Mucosa of descending colon (tissue), 3 donors: ENCODE measurements at regions not wholly inside any gene's neighbourhood (a gene's known extent, or its start where the extent isn't known, plus 50 kb on each side); places are given as distances from the start of the nearest gene placed in this dataset.
A peak's percentile ranks its signal among the peaks of the same experiment; 100 is the strongest.

Experiments
- ATAC-seq: fragments of 200-7000 bp; cut with Tn5 transposase; one replicate; pipeline ENCODE4 v1.9.1; 2020; ENCODE audit warnings: mild to moderate bottlenecking, moderate library complexity
- DNase-seq, 3 donors: peaks; one replicate each; pipeline ENCODE4 v3.0.0-alpha.2; 2020
- H3K36me3 ChIP-seq: fragments of 200-600 bp; one replicate; pipeline ENCODE4 v1.8.0; 2021; ENCODE audit warnings: low read depth, mild to moderate bottlenecking
- H3K4me1 ChIP-seq: fragments of 200-600 bp; one replicate; pipeline ENCODE4 v1.8.0; 2021; ENCODE audit warnings: low read depth, mild to moderate bottlenecking
- H3K4me3 ChIP-seq: fragments of 200-600 bp; one replicate; pipeline ENCODE4 v1.8.0; 2021; ENCODE audit warnings: mild to moderate bottlenecking
- H3K9me3 ChIP-seq: fragments of 200-600 bp; one replicate; pipeline ENCODE4 v1.8.0; 2021; ENCODE audit warnings: mild to moderate bottlenecking
- CTCF ChIP-seq: fragments of 200-600 bp; IDR thresholded peaks from one replicate; pipeline ENCODE4 v1.8.0; 2022; ENCODE audit warnings: antibody characterized with exemption, mild to moderate bottlenecking
- intact Hi-C, 2 donors: fragments of 100-400 bp; cut with DNase I in 1 of 2; cut with micrococcal nuclease in 1 of 2; formaldehyde crosslinking; loops; one replicate each; pipeline versions ENCODE4 v1.11.0 to v1.11.1; 2022; cut with DNase I, micrococcal nuclease
- donor health status: DM: no; HTN: no; CAD: no; lungs with moderate emphysema.
- donor health status: DM: no; HTN: no; CAD: no.
- donor health status: DM: no; HTN: yes; CAD: no.

GRCh38 chr7:21089653-21090052 is 303.0 kb upstream of the SP8 start:
- Histone ChIP-seq H3K36me3 (no peaks in the 10 kb centered on the region), H3K4me1 (no peaks in the 10 kb centered on the region), H3K9me3 (no peaks in the 10 kb centered on the region), H3K4me3 (no peak overlapping the region)
- no peak for TF ChIP-seq CTCF
- no peak for DNase-seq
- intact Hi-C loops = no loop called here
- no peak for ATAC-seq

GRCh38 chr7:21092766-21093702 is 306.3 kb upstream of the SP8 start:
- TF ChIP-seq CTCF = no peak
- no peak for DNase-seq
- Histone ChIP-seq H3K9me3 (no peaks in the 10 kb centered on the region), H3K4me1 (no peaks in the 10 kb centered on the region), H3K4me3 (no peak overlapping the region), H3K36me3 (no peaks in the 10 kb centered on the region)
- peak; percentile 78 for ATAC-seq
- intact Hi-C loops = no loop called here

- H3K4me3 ChIP-seq = no peak overlapping the region
- no peaks in the 10 kb centered on the region for H3K4me1 ChIP-seq
- intact Hi-C loops = no loop called here
- ATAC-seq (no peak), DNase-seq (no peak)
- no peaks in the 10 kb centered on the region for H3K36me3 ChIP-seq
- no peaks in the 10 kb centered on the region for H3K9me3 ChIP-seq
- TF ChIP-seq CTCF = no peak
Observed at GRCh38 chr7:21094589-21094988, 307.9 kb upstream of the SP8 start.

GRCh38 chr7:21099432-21099831 is 312.7 kb upstream of the SP8 start:
- intact Hi-C loops = no loop called here
- Histone ChIP-seq H3K4me3 (no peak overlapping the region), H3K4me1 (peaks cover 6% of the 10 kb centered on the region), H3K36me3 (no peaks in the 10 kb centered on the region), H3K9me3 (no peaks in the 10 kb centered on the region)
- DNase-seq (no peak), ATAC-seq (peak; percentile 35)
- no peak for TF ChIP-seq CTCF

- H3K36me3 ChIP-seq = no peaks in the 10 kb centered on the region
- intact Hi-C loops = no loop called here
- H3K4me1 ChIP-seq = peaks cover 6% of the 10 kb centered on the region
- no peak for TF ChIP-seq CTCF
- no peaks in the 10 kb centered on the region for H3K9me3 ChIP-seq
- no peak for DNase-seq
- H3K4me3 ChIP-seq = no peak overlapping the region
- ATAC-seq = no peak
Observed at GRCh38 chr7:21099955-21100354, 313.3 kb upstream of the SP8 start.
